Liver (tissue), 8 donors: ENCODE measurements at regions not wholly inside any gene's neighbourhood (a gene's known extent, or its start where the extent isn't known, plus 50 kb on each side); places are given as distances from the start of the nearest gene placed in this dataset.
A peak's percentile ranks its signal among the peaks of the same experiment; 100 is the strongest.

Source experiments
- DNase-seq: peaks from one replicate; pipeline ENCODE4 v3.0.0-alpha.2; 2017; ENCODE audit warnings: low spot score
- H3K27ac ChIP-seq, 2 donors: one replicate each; pipeline ENCODE4 v1.7.0; 2013; ENCODE audit warnings: inconsistent platforms in 2 of 2, low read length in 2 of 2, control low read depth in 1 of 2, low read depth in 1 of 2, mild to moderate bottlenecking in 1 of 2
- H3K27me3 ChIP-seq, 4 donors: one replicate each; pipeline versions ENCODE4 v1.6.1 to v1.7.0; 2013; ENCODE audit warnings: low read length in 3 of 4, inconsistent platforms in 1 of 4, mild to moderate bottlenecking in 1 of 4, moderate library complexity in 1 of 4; ENCODE audit not compliant: control insufficient read depth in 4 of 4, insufficient read depth in 4 of 4
- H3K36me3 ChIP-seq, 4 donors: one replicate each; pipeline versions ENCODE4 v1.6.1 to v1.7.0; 2013; ENCODE audit warnings: low read length in 3 of 4, mild to moderate bottlenecking in 3 of 4, low read depth in 1 of 4, moderate library complexity in 1 of 4; ENCODE audit not compliant: control insufficient read depth in 4 of 4, insufficient read depth in 3 of 4
- H3K4me1 ChIP-seq, 4 donors: one replicate each; pipeline versions ENCODE4 v1.6.1 to v1.7.0; 2013; ENCODE audit warnings: low read length in 3 of 4, mild to moderate bottlenecking in 3 of 4, moderate library complexity in 1 of 4; ENCODE audit not compliant: control insufficient read depth in 4 of 4, insufficient read depth in 4 of 4
- H3K4me3 ChIP-seq, 3 donors: one replicate each; pipeline versions ENCODE4 v1.6.1 to v1.7.0; 2013; ENCODE audit warnings: low read length in 3 of 3, control low read depth in 1 of 3, low read depth in 1 of 3, mild to moderate bottlenecking in 1 of 3
- H3K9ac ChIP-seq, 2 donors: one replicate each; pipeline ENCODE4 v1.7.0; 2013; ENCODE audit warnings: low read length in 2 of 2, mild to moderate bottlenecking in 2 of 2, moderate library complexity in 2 of 2, control low read depth in 1 of 2, low read depth in 1 of 2
- H3K9me3 ChIP-seq, 4 donors: one replicate each; pipeline versions ENCODE4 v1.6.1 to v1.7.0; 2013; ENCODE audit warnings: low read length in 3 of 4; ENCODE audit not compliant: control insufficient read depth in 4 of 4
- ATF3 ChIP-seq: IDR thresholded peaks from 2 replicates; pipeline ENCODE4 v1.6.1; 2016; ENCODE audit warnings: antibody characterized with exemption
- EGR1 ChIP-seq, 2 donors: IDR thresholded peaks; 2 replicates each; pipeline ENCODE4 v1.6.1; 2016 to 2018; ENCODE audit warnings: antibody characterized with exemption in 2 of 2, low read depth in 2 of 2
- FOXA1 ChIP-seq: IDR thresholded peaks from 2 replicates; pipeline ENCODE4 v1.6.1; 2016; ENCODE audit warnings: antibody characterized with exemption
- HNF4A ChIP-seq, 2 donors: conservative IDR thresholded peaks; 2 replicates each; pipeline ENCODE4 v1.6.1; 2016; ENCODE audit warnings: antibody characterized with exemption in 2 of 2, mild to moderate bottlenecking in 2 of 2
- JUND ChIP-seq, 2 donors: IDR thresholded peaks; 2 replicates each; pipeline ENCODE4 v1.6.1; 2016; ENCODE audit warnings: antibody characterized with exemption in 2 of 2
- NR2F2 ChIP-seq: IDR thresholded peaks from 2 replicates; pipeline ENCODE4 v1.6.1; 2016; ENCODE audit warnings: antibody characterized with exemption
- RAD21 ChIP-seq, 2 donors: IDR thresholded peaks; 2 replicates each; pipeline ENCODE4 v1.6.1; 2016; ENCODE audit warnings: antibody characterized with exemption in 2 of 2, mild to moderate bottlenecking in 2 of 2
- RXRA ChIP-seq, 2 donors: IDR thresholded peaks; 2 replicates each; pipeline ENCODE4 v1.6.1; 2017 to 2018; ENCODE audit warnings: antibody characterized with exemption in 2 of 2, mild to moderate bottlenecking in 1 of 2
- SP1 ChIP-seq: IDR thresholded peaks from 2 replicates; pipeline ENCODE4 v1.6.1; 2018; ENCODE audit warnings: antibody characterized with exemption, mild to moderate bottlenecking
- YY1 ChIP-seq: IDR thresholded peaks from 2 replicates; pipeline ENCODE4 v1.6.1; 2016; ENCODE audit warnings: antibody characterized with exemption, mild to moderate bottlenecking
- WGBS: extraction: QIAGEN DNeasy Blood & Tissue Kit; methylation state at CpG from one replicate; pipeline ENCODE4 v1.1.7; 2013; 5-methylcytosine and 5-hydroxymethylcytosine counted together
- TF ChIP-seq, protein P1 (sequence below): fragments of 150-350 bp; IDR thresholded peaks from 2 replicates; pipeline ENCODE4 v1.5.1; 2017; ENCODE audit warnings: improper control_type of control experiment, low read depth, low read length; ENCODE audit not compliant: missing input control
- TF ChIP-seq, protein P2 (sequence below): IDR thresholded peaks from 2 replicates; pipeline ENCODE4 v1.6.1; 2016; ENCODE audit warnings: antibody characterized with exemption
- TF ChIP-seq, protein P3 (sequence below): IDR thresholded peaks from 2 replicates; pipeline ENCODE4 v1.6.1; 2016; ENCODE audit warnings: antibody characterized with exemption, mild to moderate bottlenecking
- donor health status: healthy.
- donor health status: healthy.
- donor health status: healthy.
- donor health status: healthy.
- donor health status: healthy.

- H3K27ac ChIP-seq: no peak overlapping the region
- no peak for DNase-seq
- H3K4me1 ChIP-seq: peaks cover 0 to 15% (median 8%) of the 10 kb centered on the region in 4 donors
- H3K9ac ChIP-seq: no peak overlapping the region
- TF ChIP-seq EGR1 (IDR thresholded peaks at IDR 0.05; ENCODE audit: low read depth in 2 of 2): no peak
- TF ChIP-seq, protein P1, sequence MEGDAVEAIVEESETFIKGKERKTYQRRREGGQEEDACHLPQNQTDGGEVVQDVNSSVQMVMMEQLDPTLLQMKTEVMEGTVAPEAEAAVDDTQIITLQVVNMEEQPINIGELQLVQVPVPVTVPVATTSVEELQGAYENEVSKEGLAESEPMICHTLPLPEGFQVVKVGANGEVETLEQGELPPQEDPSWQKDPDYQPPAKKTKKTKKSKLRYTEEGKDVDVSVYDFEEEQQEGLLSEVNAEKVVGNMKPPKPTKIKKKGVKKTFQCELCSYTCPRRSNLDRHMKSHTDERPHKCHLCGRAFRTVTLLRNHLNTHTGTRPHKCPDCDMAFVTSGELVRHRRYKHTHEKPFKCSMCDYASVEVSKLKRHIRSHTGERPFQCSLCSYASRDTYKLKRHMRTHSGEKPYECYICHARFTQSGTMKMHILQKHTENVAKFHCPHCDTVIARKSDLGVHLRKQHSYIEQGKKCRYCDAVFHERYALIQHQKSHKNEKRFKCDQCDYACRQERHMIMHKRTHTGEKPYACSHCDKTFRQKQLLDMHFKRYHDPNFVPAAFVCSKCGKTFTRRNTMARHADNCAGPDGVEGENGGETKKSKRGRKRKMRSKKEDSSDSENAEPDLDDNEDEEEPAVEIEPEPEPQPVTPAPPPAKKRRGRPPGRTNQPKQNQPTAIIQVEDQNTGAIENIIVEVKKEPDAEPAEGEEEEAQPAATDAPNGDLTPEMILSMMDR: no peak
- TF ChIP-seq YY1: no peak
- TF ChIP-seq SP1: no peak
- TF ChIP-seq, protein P2, sequence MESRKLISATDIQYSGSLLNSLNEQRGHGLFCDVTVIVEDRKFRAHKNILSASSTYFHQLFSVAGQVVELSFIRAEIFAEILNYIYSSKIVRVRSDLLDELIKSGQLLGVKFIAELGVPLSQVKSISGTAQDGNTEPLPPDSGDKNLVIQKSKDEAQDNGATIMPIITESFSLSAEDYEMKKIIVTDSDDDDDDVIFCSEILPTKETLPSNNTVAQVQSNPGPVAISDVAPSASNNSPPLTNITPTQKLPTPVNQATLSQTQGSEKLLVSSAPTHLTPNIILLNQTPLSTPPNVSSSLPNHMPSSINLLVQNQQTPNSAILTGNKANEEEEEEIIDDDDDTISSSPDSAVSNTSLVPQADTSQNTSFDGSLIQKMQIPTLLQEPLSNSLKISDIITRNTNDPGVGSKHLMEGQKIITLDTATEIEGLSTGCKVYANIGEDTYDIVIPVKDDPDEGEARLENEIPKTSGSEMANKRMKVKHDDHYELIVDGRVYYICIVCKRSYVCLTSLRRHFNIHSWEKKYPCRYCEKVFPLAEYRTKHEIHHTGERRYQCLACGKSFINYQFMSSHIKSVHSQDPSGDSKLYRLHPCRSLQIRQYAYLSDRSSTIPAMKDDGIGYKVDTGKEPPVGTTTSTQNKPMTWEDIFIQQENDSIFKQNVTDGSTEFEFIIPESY: no peak
- no peak for TF ChIP-seq JUND (IDR thresholded peaks at IDR 0.05)
- no peak for TF ChIP-seq FOXA1
- TF ChIP-seq ATF3: no peak
- H3K27me3 ChIP-seq: no peaks in the 10 kb centered on the region
- 93% methylated on average over 5 of the region's 5 CpGs for WGBS
- no peaks in the 10 kb centered on the region for H3K36me3 ChIP-seq
- H3K4me3 ChIP-seq: no peak overlapping the region
- H3K9me3 ChIP-seq: no peaks in the 10 kb centered on the region
These were observed 146.7 kb upstream of the PTPN1 start for GRCh38 chr20:50363479-50363878.

DNA sequence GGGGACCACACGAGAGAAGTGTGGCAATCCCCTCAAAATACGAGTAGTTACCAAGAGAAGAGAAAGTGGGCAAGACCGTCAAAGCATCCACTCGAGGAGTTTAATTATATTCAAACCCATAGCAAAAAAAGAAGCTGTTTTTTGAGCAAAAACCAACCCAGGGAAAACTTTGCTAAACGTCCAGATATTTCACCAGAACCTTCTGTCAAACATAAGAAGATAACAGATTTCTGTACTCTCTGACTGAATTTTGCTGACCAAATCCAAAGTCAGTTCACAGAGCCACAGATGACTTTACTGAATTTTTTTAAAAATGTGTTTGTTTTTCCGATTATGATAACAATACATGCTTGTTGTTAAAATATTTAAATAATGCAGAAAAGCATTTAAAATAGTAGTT lies 145.6 kb upstream of the PTPN1 start:
- 55% methylated on average over 6 of the region's 6 CpGs for WGBS
- no peak for DNase-seq
- Histone ChIP-seq H3K27me3 (no peaks in the 10 kb centered on the region), H3K36me3 (no peaks in the 10 kb centered on the region), H3K4me1 (peaks cover 0 to 25% (median 17%) of the 10 kb centered on the region in 4 donors), H3K9ac (no peak overlapping the region), H3K27ac (no peak overlapping the region), H3K4me3 (no peak overlapping the region), H3K9me3 (no peaks in the 10 kb centered on the region)
- TF ChIP-seq, protein P1: no peak
- TF ChIP-seq NR2F2: no peak

- peak; percentile 57 for DNase-seq
- peak overlapping the region; percentile 63 to 70 for H3K27ac ChIP-seq
- no peak overlapping the region for H3K9ac ChIP-seq
- no peaks in the 10 kb centered on the region for H3K27me3 ChIP-seq
- peaks cover 0 to 32% (median 20%) of the 10 kb centered on the region in 4 donors for H3K4me1 ChIP-seq
- no peaks in the 10 kb centered on the region for H3K9me3 ChIP-seq
- WGBS: 29% methylated on average over 7 of the region's 7 CpGs
- no peaks in the 10 kb centered on the region for H3K36me3 ChIP-seq
- no peak overlapping the region for H3K4me3 ChIP-seq
- TF ChIP-seq RXRA (IDR thresholded peaks at IDR 0.05) (peak; percentile 90 to 93), JUND (IDR thresholded peaks at IDR 0.05) (peak in 1 of 2 donors; percentile 47), RAD21 (IDR thresholded peaks at IDR 0.05) (peak; percentile 59 to 74), YY1 (peak; percentile 77), NR2F2 (peak; percentile 96), SP1 (peak; percentile 91), HNF4A (conservative IDR thresholded peaks at IDR 0.05) (peak; percentile 77 to 83)
- TF ChIP-seq, protein P3, sequence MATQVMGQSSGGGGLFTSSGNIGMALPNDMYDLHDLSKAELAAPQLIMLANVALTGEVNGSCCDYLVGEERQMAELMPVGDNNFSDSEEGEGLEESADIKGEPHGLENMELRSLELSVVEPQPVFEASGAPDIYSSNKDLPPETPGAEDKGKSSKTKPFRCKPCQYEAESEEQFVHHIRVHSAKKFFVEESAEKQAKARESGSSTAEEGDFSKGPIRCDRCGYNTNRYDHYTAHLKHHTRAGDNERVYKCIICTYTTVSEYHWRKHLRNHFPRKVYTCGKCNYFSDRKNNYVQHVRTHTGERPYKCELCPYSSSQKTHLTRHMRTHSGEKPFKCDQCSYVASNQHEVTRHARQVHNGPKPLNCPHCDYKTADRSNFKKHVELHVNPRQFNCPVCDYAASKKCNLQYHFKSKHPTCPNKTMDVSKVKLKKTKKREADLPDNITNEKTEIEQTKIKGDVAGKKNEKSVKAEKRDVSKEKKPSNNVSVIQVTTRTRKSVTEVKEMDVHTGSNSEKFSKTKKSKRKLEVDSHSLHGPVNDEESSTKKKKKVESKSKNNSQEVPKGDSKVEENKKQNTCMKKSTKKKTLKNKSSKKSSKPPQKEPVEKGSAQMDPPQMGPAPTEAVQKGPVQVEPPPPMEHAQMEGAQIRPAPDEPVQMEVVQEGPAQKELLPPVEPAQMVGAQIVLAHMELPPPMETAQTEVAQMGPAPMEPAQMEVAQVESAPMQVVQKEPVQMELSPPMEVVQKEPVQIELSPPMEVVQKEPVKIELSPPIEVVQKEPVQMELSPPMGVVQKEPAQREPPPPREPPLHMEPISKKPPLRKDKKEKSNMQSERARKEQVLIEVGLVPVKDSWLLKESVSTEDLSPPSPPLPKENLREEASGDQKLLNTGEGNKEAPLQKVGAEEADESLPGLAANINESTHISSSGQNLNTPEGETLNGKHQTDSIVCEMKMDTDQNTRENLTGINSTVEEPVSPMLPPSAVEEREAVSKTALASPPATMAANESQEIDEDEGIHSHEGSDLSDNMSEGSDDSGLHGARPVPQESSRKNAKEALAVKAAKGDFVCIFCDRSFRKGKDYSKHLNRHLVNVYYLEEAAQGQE: peak; percentile 83
- TF ChIP-seq, protein P1: no peak
These were observed 143.7 kb upstream of the PTPN1 start for GRCh38 chr20:50366270-50367103.
